SU-DHL-6 (cell line): ENCODE measurements at regions not wholly inside any gene's neighbourhood (a gene's known extent, or its start where the extent isn't known, plus 50 kb on each side); places are given as distances from the start of the nearest gene placed in this dataset.
"Not testable (repeated sequence)": the region's sequence is repeated elsewhere in the genome, so short reads cannot be mapped to it uniquely, and the experiment has no call there.

Experiments used
- EZH2phosphoT487 ChIP-seq: fragments of 200-600 bp; sonication (generic), shearing (Covaris generic); conservative IDR thresholded peaks from 2 replicates; pipeline ENCODE4 v1.6.1; 2018; ENCODE audit warnings: mild to moderate bottlenecking, antibody characterized with exemption, low read length, moderate library complexity, mixed read lengths
- TF ChIP-seq, protein P1 (sequence below): fragments of 200-600 bp; sonication (generic); IDR thresholded peaks from one replicate; pipeline ENCODE4 v1.5.1; 2017; ENCODE audit warnings: antibody characterized with exemption, mild to moderate bottlenecking, low read length, moderate library complexity; ENCODE audit not compliant: insufficient read depth, poor library complexity, severe bottlenecking

DNA sequence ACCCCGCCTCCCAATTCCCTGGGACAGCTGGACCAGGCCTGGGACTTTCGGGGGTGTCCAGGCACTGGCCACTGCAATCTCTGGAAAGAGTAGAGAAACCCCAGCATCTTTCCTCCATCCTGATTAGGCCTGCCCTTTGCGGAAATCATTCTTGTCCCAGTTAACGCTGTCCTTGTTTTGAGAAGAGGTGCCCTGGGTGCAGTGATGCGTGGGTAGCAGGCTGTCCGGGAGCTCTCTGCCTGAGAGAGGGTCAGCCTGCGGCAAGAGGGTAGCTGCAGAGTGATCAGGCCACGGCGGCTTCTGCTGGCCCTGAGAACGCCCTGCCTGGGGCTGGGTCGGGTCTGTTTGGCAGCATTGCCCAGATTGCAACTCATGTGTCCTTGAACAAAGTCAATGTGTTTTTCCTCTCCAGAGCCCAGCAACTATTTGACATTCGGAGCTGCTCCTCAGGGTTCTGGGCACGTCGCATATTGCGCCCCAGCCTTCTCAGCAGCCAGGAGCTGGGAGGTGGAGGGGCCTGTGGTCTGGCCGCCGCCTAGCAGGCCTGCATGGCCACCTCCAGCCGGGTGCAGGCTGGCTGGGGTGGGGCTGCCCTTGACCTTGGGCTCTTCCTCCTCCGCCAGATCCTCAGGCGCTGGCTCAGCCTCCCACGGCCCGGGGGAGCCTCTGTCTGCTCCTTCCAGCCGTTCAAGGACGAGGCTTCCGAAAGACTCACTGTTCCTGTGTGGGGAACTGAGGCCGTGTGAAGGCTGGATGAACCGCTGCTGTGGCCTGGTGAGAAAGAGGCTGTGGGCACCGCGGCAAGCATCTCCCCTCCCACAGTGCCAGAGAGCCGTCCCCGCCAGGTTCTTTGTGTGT is 150.1 kb upstream of the ZNF469 start:
- TF ChIP-seq, protein P1, sequence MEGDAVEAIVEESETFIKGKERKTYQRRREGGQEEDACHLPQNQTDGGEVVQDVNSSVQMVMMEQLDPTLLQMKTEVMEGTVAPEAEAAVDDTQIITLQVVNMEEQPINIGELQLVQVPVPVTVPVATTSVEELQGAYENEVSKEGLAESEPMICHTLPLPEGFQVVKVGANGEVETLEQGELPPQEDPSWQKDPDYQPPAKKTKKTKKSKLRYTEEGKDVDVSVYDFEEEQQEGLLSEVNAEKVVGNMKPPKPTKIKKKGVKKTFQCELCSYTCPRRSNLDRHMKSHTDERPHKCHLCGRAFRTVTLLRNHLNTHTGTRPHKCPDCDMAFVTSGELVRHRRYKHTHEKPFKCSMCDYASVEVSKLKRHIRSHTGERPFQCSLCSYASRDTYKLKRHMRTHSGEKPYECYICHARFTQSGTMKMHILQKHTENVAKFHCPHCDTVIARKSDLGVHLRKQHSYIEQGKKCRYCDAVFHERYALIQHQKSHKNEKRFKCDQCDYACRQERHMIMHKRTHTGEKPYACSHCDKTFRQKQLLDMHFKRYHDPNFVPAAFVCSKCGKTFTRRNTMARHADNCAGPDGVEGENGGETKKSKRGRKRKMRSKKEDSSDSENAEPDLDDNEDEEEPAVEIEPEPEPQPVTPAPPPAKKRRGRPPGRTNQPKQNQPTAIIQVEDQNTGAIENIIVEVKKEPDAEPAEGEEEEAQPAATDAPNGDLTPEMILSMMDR, result not testable (repeated sequence)
- TF ChIP-seq EZH2phosphoT487, result not testable (repeated sequence)
